ENCODE measurements at regions not wholly inside any gene's neighbourhood (a gene's known extent, or its start where the extent isn't known, plus 50 kb on each side); places are given as distances from the start of the nearest gene placed in this dataset.

- DNase-seq = no peak
These were observed 295.7 kb upstream of the LMCD1 start for GRCh38 chr3:8205881-8206280.

GRCh38 chr3:8206971-8207617 lies 294.5 kb upstream of the LMCD1 start:
- DNase-seq = no peak

- no peak for DNase-seq
These were observed 290.7 kb upstream of the LMCD1 start for GRCh38 chr3:8210882-8211341.

GRCh38 chr3:8212794-8213193 lies 288.8 kb upstream of the LMCD1 start:
- no peak for DNase-seq

GRCh38 chr3:8213286-8213685 lies 288.3 kb upstream of the LMCD1 start:
- DNase-seq = no peak

- no peak for DNase-seq
These were observed 285.8 kb upstream of the LMCD1 start for GRCh38 chr3:8215821-8216220.

- DNase-seq = no peak
These were observed 283.2 kb upstream of the LMCD1 start for GRCh38 chr3:8218353-8218940.

GRCh38 chr3:8220291-8220690 lies 281.3 kb upstream of the LMCD1 start:
- DNase-seq = no peak

GRCh38 chr3:8223766-8224165 lies 277.9 kb upstream of the LMCD1 start:
- no peak for DNase-seq

GRCh38 chr3:8224941-8225340 lies 276.7 kb upstream of the LMCD1 start:
- no peak for DNase-seq

- no peak for DNase-seq
These were observed 267.7 kb upstream of the LMCD1 start for GRCh38 chr3:8233938-8234337.

- no peak for DNase-seq
These were observed 265.4 kb upstream of the LMCD1 start for GRCh38 chr3:8236264-8236663.

GRCh38 chr3:8237893-8238292 lies 263.7 kb upstream of the LMCD1 start:
- no peak for DNase-seq

GRCh38 chr3:8238432-8238831 lies 263.2 kb upstream of the LMCD1 start:
- DNase-seq = no peak

- no peak for DNase-seq
These were observed 262.5 kb upstream of the LMCD1 start for GRCh38 chr3:8239095-8239494.

- peak; percentile 1 for DNase-seq
These were observed 261.6 kb upstream of the LMCD1 start for GRCh38 chr3:8239718-8240695.

GRCh38 chr3:8246070-8246469 lies 255.6 kb upstream of the LMCD1 start:
- DNase-seq = no peak

- DNase-seq = no peak
These were observed 248.4 kb upstream of the LMCD1 start for GRCh38 chr3:8253201-8253600.

- DNase-seq = no peak
These were observed 247.1 kb upstream of the LMCD1 start for GRCh38 chr3:8254489-8254888.

- no peak for DNase-seq
These were observed 245.9 kb upstream of the LMCD1 start for GRCh38 chr3:8255725-8256124.

- DNase-seq = no peak
These were observed 245.1 kb upstream of the LMCD1 start for GRCh38 chr3:8256441-8257071.

- no peak for DNase-seq
These were observed 240.6 kb upstream of the LMCD1 start for GRCh38 chr3:8261018-8261417.

GRCh38 chr3:8266730-8267131 lies 234.9 kb upstream of the LMCD1 start:
- no peak for DNase-seq

Data from SHP77 treated with DMSO at 0.1 percent for 48 hours (cell line).